ENCODE measurements at regions not wholly inside any gene's neighbourhood (a gene's known extent, or its start where the extent isn't known, plus 50 kb on each side); places are given as distances from the start of the nearest gene placed in this dataset.

- no peak for TF ChIP-seq CTCF (IDR thresholded peaks at IDR 0.05)
- Histone ChIP-seq H3K27me3 (no peaks in the 10 kb centered on the region), H3K9me3 (peaks cover 4 to 16% of the 10 kb centered on the region in 2 donors), H3K4me1 (no peaks in the 10 kb centered on the region), H3K36me3 (no peaks in the 10 kb centered on the region), H3K4me3 (no peak overlapping the region), H3K27ac (no peak overlapping the region)
- no peak for DNase-seq (ENCODE audit: low spot score in 2 of 2)
- intact Hi-C loops (cut with DNase I) = no loop called here
Measured at GRCh38 chrX:69379412-69379811, 124.7 kb upstream of the NALF2 start.

- no peaks in the 10 kb centered on the region for H3K36me3 ChIP-seq
- no peak for TF ChIP-seq CTCF (IDR thresholded peaks at IDR 0.05)
- no peaks in the 10 kb centered on the region for H3K4me1 ChIP-seq
- H3K9me3 ChIP-seq = peaks cover 4 to 16% of the 10 kb centered on the region in 2 donors
- intact Hi-C loops (cut with DNase I) = no loop called here
- no peaks in the 10 kb centered on the region for H3K27me3 ChIP-seq
- DNase-seq (ENCODE audit: low spot score in 2 of 2) = no peak
- no peak overlapping the region for H3K4me3 ChIP-seq
- H3K27ac ChIP-seq = no peak overlapping the region
Measured at GRCh38 chrX:69374569-69374968, 129.6 kb upstream of the NALF2 start.

GRCh38 chrX:69372435-69372834 lies 131.7 kb upstream of the NALF2 start:
- Histone ChIP-seq H3K4me3 (no peak overlapping the region), H3K4me1 (no peaks in the 10 kb centered on the region), H3K36me3 (no peaks in the 10 kb centered on the region), H3K27ac (no peak overlapping the region), H3K9me3 (peaks cover 4 to 16% of the 10 kb centered on the region in 2 donors), H3K27me3 (no peaks in the 10 kb centered on the region)
- no peak for DNase-seq (ENCODE audit: low spot score in 2 of 2)
- no peak for TF ChIP-seq CTCF (IDR thresholded peaks at IDR 0.05)
- intact Hi-C loops (cut with DNase I) = no loop called here

- intact Hi-C loops (cut with DNase I) = no loop called here
- Histone ChIP-seq H3K27me3 (no peaks in the 10 kb centered on the region), H3K4me1 (no peaks in the 10 kb centered on the region), H3K27ac (no peak overlapping the region), H3K36me3 (no peaks in the 10 kb centered on the region), H3K9me3 (peaks cover 4 to 7% of the 10 kb centered on the region in 2 donors), H3K4me3 (no peak overlapping the region)
- no peak for TF ChIP-seq CTCF (IDR thresholded peaks at IDR 0.05)
- no peak for DNase-seq (ENCODE audit: low spot score in 2 of 2)
Measured at GRCh38 chrX:69371159-69371558, 133.0 kb upstream of the NALF2 start.

GRCh38 chrX:69369999-69370398 lies 134.1 kb upstream of the NALF2 start:
- Histone ChIP-seq H3K27ac (no peak overlapping the region), H3K27me3 (no peaks in the 10 kb centered on the region), H3K9me3 (no peaks in the 10 kb centered on the region), H3K4me3 (no peak overlapping the region), H3K4me1 (no peaks in the 10 kb centered on the region), H3K36me3 (no peaks in the 10 kb centered on the region)
- intact Hi-C loops (cut with DNase I) = loop anchor here (10.0 kb wide), 1 partner anchor 205 kb away; the partner anchor contains the start of gene PJA1
- TF ChIP-seq CTCF (IDR thresholded peaks at IDR 0.05) = no peak
- no peak for DNase-seq (ENCODE audit: low spot score in 2 of 2)

- Histone ChIP-seq H3K4me1 (no peaks in the 10 kb centered on the region), H3K27ac (no peak overlapping the region), H3K4me3 (no peak overlapping the region), H3K27me3 (no peaks in the 10 kb centered on the region), H3K9me3 (no peaks in the 10 kb centered on the region), H3K36me3 (no peaks in the 10 kb centered on the region)
- TF ChIP-seq CTCF (IDR thresholded peaks at IDR 0.05) = no peak
- intact Hi-C loops (cut with DNase I) = loop anchor here (10.0 kb wide), 1 partner anchor 201 kb away; the partner anchor contains the start of gene PJA1
- no peak for DNase-seq (ENCODE audit: low spot score in 2 of 2)
Measured at GRCh38 chrX:69366183-69366582, 137.9 kb upstream of the NALF2 start.

Measured in ascending aorta (tissue), 2 donors.